Lower lobe of right lung (tissue), 2 donors: ENCODE measurements at regions not wholly inside any gene's neighbourhood (a gene's known extent, or its start where the extent isn't known, plus 50 kb on each side); places are given as distances from the start of the nearest gene placed in this dataset.

ENCODE experiments used
- ATAC-seq, 2 donors: fragments of 200-7000 bp; cut with Tn5 transposase; one replicate each; pipeline ENCODE4 v1.9.1; 2020 to 2022; ENCODE audit warnings: mild to moderate bottlenecking in 2 of 2, moderate library complexity in 2 of 2
- DNase-seq: peaks from one replicate; pipeline ENCODE4 v3.0.0-alpha.2; 2020
- H3K27ac ChIP-seq: fragments of 200-600 bp; one replicate; pipeline ENCODE4 v1.8.0; 2022
- H3K27me3 ChIP-seq: fragments of 200-600 bp; one replicate; pipeline ENCODE4 v1.8.0; 2022; ENCODE audit warnings: low read depth
- H3K36me3 ChIP-seq: fragments of 200-600 bp; one replicate; pipeline ENCODE4 v1.8.0; 2022; ENCODE audit warnings: mild to moderate bottlenecking
- H3K4me1 ChIP-seq: fragments of 200-600 bp; one replicate; pipeline ENCODE4 v1.8.0; 2022
- H3K4me3 ChIP-seq: fragments of 200-600 bp; one replicate; pipeline ENCODE4 v1.8.0; 2022; ENCODE audit warnings: mild to moderate bottlenecking
- H3K9me3 ChIP-seq: fragments of 200-600 bp; one replicate; pipeline ENCODE4 v1.8.0; 2022
- CTCF ChIP-seq: fragments of 200-600 bp; IDR thresholded peaks from one replicate; pipeline ENCODE4 v1.8.0; 2022; ENCODE audit warnings: antibody characterized with exemption, mild to moderate bottlenecking
- intact Hi-C: fragments of 100-400 bp; cut with DNase I; formaldehyde crosslinking; loops from one replicate; pipeline ENCODE4 v1.11.0; 2022
- donor health status: DM: no; HTN: yes; CAD: no; lungs with severe emphysema.

- intact Hi-C loops, result no loop called here
- peaks cover 22% of the 10 kb centered on the region for H3K4me1 ChIP-seq
- H3K9me3 ChIP-seq, result no peaks in the 10 kb centered on the region
- H3K36me3 ChIP-seq, result no peaks in the 10 kb centered on the region
- no peak overlapping the region for H3K27ac ChIP-seq
- ATAC-seq (no peak), DNase-seq (no peak)
- TF ChIP-seq CTCF, result no peak
- no peak overlapping the region for H3K4me3 ChIP-seq
- no peaks in the 10 kb centered on the region for H3K27me3 ChIP-seq
Measured at GRCh38 chr11:130548491-130548833, 100.0 kb downstream of the ADAMTS15 start.

- Histone ChIP-seq H3K27me3 (no peaks in the 10 kb centered on the region), H3K9me3 (no peaks in the 10 kb centered on the region), H3K27ac (no peak overlapping the region), H3K36me3 (no peaks in the 10 kb centered on the region), H3K4me3 (no peak overlapping the region), H3K4me1 (peaks cover 30% of the 10 kb centered on the region)
- ATAC-seq, result no peak
- no peak for DNase-seq
- intact Hi-C loops, result no loop called here
- TF ChIP-seq CTCF, result no peak
Measured at GRCh38 chr11:130549393-130549999, 101.1 kb downstream of the ADAMTS15 start.

GRCh38 chr11:130550150-130550549 lies 101.7 kb downstream of the ADAMTS15 start:
- TF ChIP-seq CTCF, result no peak
- Histone ChIP-seq H3K36me3 (no peaks in the 10 kb centered on the region), H3K27ac (no peak overlapping the region), H3K27me3 (no peaks in the 10 kb centered on the region), H3K9me3 (no peaks in the 10 kb centered on the region), H3K4me1 (peaks cover 32% of the 10 kb centered on the region), H3K4me3 (no peak overlapping the region)
- ATAC-seq (peak; percentile 57 to 64), DNase-seq (no peak)
- intact Hi-C loops, result no loop called here

GRCh38 chr11:130550984-130551383 lies 102.5 kb downstream of the ADAMTS15 start:
- Histone ChIP-seq H3K36me3 (no peaks in the 10 kb centered on the region), H3K9me3 (no peaks in the 10 kb centered on the region), H3K27ac (peak overlapping the region; percentile 11), H3K27me3 (no peaks in the 10 kb centered on the region), H3K4me3 (no peak overlapping the region), H3K4me1 (peaks cover 36% of the 10 kb centered on the region)
- DNase-seq (no peak), ATAC-seq (no peak)
- intact Hi-C loops, result no loop called here
- TF ChIP-seq CTCF, result no peak

- Histone ChIP-seq H3K36me3 (no peaks in the 10 kb centered on the region), H3K4me3 (no peak overlapping the region), H3K4me1 (peaks cover 36% of the 10 kb centered on the region), H3K9me3 (no peaks in the 10 kb centered on the region), H3K27me3 (no peaks in the 10 kb centered on the region), H3K27ac (peak overlapping the region; percentile 11)
- ATAC-seq (peak; percentile 62 to 69), DNase-seq (no peak)
- no peak for TF ChIP-seq CTCF
- intact Hi-C loops, result no loop called here
Measured at GRCh38 chr11:130551388-130551787, 102.9 kb downstream of the ADAMTS15 start.

GRCh38 chr11:130553306-130553705 lies 104.9 kb downstream of the ADAMTS15 start:
- Histone ChIP-seq H3K36me3 (no peaks in the 10 kb centered on the region), H3K9me3 (no peaks in the 10 kb centered on the region), H3K27me3 (no peaks in the 10 kb centered on the region), H3K4me3 (no peak overlapping the region), H3K4me1 (peaks cover 34% of the 10 kb centered on the region), H3K27ac (no peak overlapping the region)
- TF ChIP-seq CTCF, result no peak
- intact Hi-C loops, result no loop called here
- DNase-seq (no peak), ATAC-seq (no peak)
